GM23338 (cell line): ENCODE measurements at regions not wholly inside any gene's neighbourhood (a gene's known extent, or its start where the extent isn't known, plus 50 kb on each side); places are given as distances from the start of the nearest gene placed in this dataset.

ENCODE experiments used
- CTCF ChIP-seq, 2 experiments: fragments of 200-600 bp in 1 of 2; sonication (generic) in 1 of 2; conservative IDR thresholded peaks; 2 replicates each; pipeline versions ENCODE4 v1.5.1 to v1.6.1; 2016 to 2017; ENCODE audit warnings: antibody characterized with exemption in 2 of 2, low read depth in 2 of 2, mild to moderate bottlenecking in 2 of 2, moderate library complexity in 1 of 2
- ETS1 ChIP-seq: IDR thresholded peaks from 2 replicates; pipeline ENCODE4 v1.6.1; 2016; ENCODE audit warnings: antibody characterized with exemption
- EZH2 ChIP-seq: fragments of 200-600 bp; sonication (generic); IDR thresholded peaks from one replicate; pipeline ENCODE4 v1.8.0; 2017; ENCODE audit warnings: antibody characterized with exemption, mild to moderate bottlenecking, low read depth; ENCODE audit not compliant: unreplicated experiment
- EZH2phosphoT487 ChIP-seq: fragments of 200-600 bp; sonication (generic); IDR thresholded peaks from one replicate; pipeline ENCODE4 v1.8.1; 2018; ENCODE audit warnings: antibody characterized with exemption; ENCODE audit not compliant: unreplicated experiment
- JUNB ChIP-seq: IDR thresholded peaks from one replicate; pipeline ENCODE4 v1.6.1; 2016; ENCODE audit warnings: antibody characterized with exemption; ENCODE audit not compliant: unreplicated experiment
- POLR2AphosphoS5 ChIP-seq: IDR thresholded peaks from 2 replicates; pipeline ENCODE4 v1.6.1; 2016; ENCODE audit warnings: antibody characterized with exemption, low read depth
- STAT1 ChIP-seq: IDR thresholded peaks from one replicate; pipeline ENCODE4 v1.6.1; 2016; ENCODE audit warnings: antibody characterized with exemption; ENCODE audit not compliant: unreplicated experiment
- ZNF462 ChIP-seq: fragments of 250-450 bp; sonication (Bioruptor Pico); IDR thresholded peaks from 2 replicates; pipeline ENCODE4 v1.5.0; 2020; ENCODE audit warnings: mild to moderate bottlenecking, moderate library complexity
- TF ChIP-seq, protein P1 (sequence below): IDR thresholded peaks from one replicate; pipeline ENCODE4 v1.6.1; 2018; ENCODE audit warnings: antibody characterized with exemption; ENCODE audit not compliant: unreplicated experiment

- TF ChIP-seq EZH2 = no peak
- TF ChIP-seq ETS1 = no peak
- TF ChIP-seq CTCF (conservative IDR thresholded peaks at IDR 0.05; ENCODE audit: low read depth in 2 of 2) = peak in 1 of 2 experiments; percentile 36; a peak in 1 of 4 replicates
- no peak for TF ChIP-seq ZNF462 (CRISPR knock-in tag)
- TF ChIP-seq EZH2phosphoT487 = no peak
- TF ChIP-seq, protein P1, sequence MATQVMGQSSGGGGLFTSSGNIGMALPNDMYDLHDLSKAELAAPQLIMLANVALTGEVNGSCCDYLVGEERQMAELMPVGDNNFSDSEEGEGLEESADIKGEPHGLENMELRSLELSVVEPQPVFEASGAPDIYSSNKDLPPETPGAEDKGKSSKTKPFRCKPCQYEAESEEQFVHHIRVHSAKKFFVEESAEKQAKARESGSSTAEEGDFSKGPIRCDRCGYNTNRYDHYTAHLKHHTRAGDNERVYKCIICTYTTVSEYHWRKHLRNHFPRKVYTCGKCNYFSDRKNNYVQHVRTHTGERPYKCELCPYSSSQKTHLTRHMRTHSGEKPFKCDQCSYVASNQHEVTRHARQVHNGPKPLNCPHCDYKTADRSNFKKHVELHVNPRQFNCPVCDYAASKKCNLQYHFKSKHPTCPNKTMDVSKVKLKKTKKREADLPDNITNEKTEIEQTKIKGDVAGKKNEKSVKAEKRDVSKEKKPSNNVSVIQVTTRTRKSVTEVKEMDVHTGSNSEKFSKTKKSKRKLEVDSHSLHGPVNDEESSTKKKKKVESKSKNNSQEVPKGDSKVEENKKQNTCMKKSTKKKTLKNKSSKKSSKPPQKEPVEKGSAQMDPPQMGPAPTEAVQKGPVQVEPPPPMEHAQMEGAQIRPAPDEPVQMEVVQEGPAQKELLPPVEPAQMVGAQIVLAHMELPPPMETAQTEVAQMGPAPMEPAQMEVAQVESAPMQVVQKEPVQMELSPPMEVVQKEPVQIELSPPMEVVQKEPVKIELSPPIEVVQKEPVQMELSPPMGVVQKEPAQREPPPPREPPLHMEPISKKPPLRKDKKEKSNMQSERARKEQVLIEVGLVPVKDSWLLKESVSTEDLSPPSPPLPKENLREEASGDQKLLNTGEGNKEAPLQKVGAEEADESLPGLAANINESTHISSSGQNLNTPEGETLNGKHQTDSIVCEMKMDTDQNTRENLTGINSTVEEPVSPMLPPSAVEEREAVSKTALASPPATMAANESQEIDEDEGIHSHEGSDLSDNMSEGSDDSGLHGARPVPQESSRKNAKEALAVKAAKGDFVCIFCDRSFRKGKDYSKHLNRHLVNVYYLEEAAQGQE = no peak
- no peak for TF ChIP-seq POLR2AphosphoS5
- TF ChIP-seq STAT1 = no peak
- TF ChIP-seq JUNB = no peak
Observed at GRCh38 chrX:80282535-80282934, 137.7 kb upstream of the TENT5D start.
